HepG2 (cell line): ENCODE measurements at regions not wholly inside any gene's neighbourhood (a gene's known extent, or its start where the extent isn't known, plus 50 kb on each side); places are given as distances from the start of the nearest gene placed in this dataset.
A peak's percentile ranks its signal among the peaks of the same experiment; 100 is the strongest.

Experiments used
- FOXC1 ChIP-seq: sonication (generic); formaldehyde crosslinking; IDR thresholded peaks from 2 replicates; pipeline ENCODE4 v1.8.0; 2022; ENCODE audit warnings: mild to moderate bottlenecking, missing genetic modification reagents, borderline replicate concordance
- FOXM1 ChIP-seq: sonication (generic); formaldehyde crosslinking; IDR thresholded peaks from 2 replicates; pipeline ENCODE4 v1.5.0; 2020; ENCODE audit warnings: missing genetic modification reagents
- JUND ChIP-seq: sonication (generic); formaldehyde crosslinking; IDR thresholded peaks from 2 replicates; pipeline ENCODE4 v1.8.0; 2022; ENCODE audit warnings: mild to moderate bottlenecking, missing genetic modification reagents
- KLF6 ChIP-seq: IDR thresholded peaks from 2 replicates; pipeline ENCODE4 v1.8.0; 2016; ENCODE audit warnings: missing biosample characterization, missing genetic modification reagents
- SKI ChIP-seq: fragments of 450-650 bp; IDR thresholded peaks from one replicate; pipeline ENCODE4 v1.6.1; 2018; ENCODE audit warnings: mild to moderate bottlenecking; ENCODE audit not compliant: partially characterized antibody
- SP1 ChIP-seq, 2 experiments: fragments of 450-650 bp in 1 of 2; sonication (generic) in 1 of 2; formaldehyde crosslinking in 1 of 2; IDR thresholded peaks; 2 replicates each; pipeline versions ENCODE4 v1.4.0 to v1.6.1; 2016 to 2020; ENCODE audit warnings: missing genetic modification reagents in 1 of 2
- SP140L ChIP-seq: sonication (generic); formaldehyde crosslinking; IDR thresholded peaks from 2 replicates; pipeline ENCODE4 v1.4.0; 2020; ENCODE audit warnings: missing genetic modification reagents, borderline replicate concordance
- ZBTB8A ChIP-seq: sonication (generic); formaldehyde crosslinking; IDR thresholded peaks from 2 replicates; pipeline ENCODE4 v1.4.0; 2020; ENCODE audit warnings: mild to moderate bottlenecking, low read depth, missing genetic modification reagents, borderline replicate concordance
- ZFP36L2 ChIP-seq: sonication (generic); formaldehyde crosslinking; IDR thresholded peaks from 2 replicates; pipeline ENCODE4 v1.4.0; 2020; ENCODE audit warnings: missing genetic modification reagents
- ZNF180 ChIP-seq: sonication (generic); formaldehyde crosslinking; IDR thresholded peaks from 2 replicates; pipeline ENCODE4 v1.4.0; 2020; ENCODE audit warnings: low read depth, missing genetic modification reagents, borderline replicate concordance
- ZNF251 ChIP-seq: sonication (generic); formaldehyde crosslinking; IDR thresholded peaks from 2 replicates; pipeline ENCODE4 v1.9.0; 2021; ENCODE audit warnings: mild to moderate bottlenecking, missing genetic modification reagents
- ZNF264 ChIP-seq: sonication (generic); formaldehyde crosslinking; IDR thresholded peaks from 2 replicates; pipeline ENCODE4 v1.4.0; 2020; ENCODE audit warnings: missing genetic modification reagents
- ZNF382 ChIP-seq: sonication (generic); formaldehyde crosslinking; IDR thresholded peaks from 2 replicates; pipeline ENCODE4 v1.5.0; 2020; ENCODE audit warnings: missing genetic modification reagents, mild to moderate bottlenecking, borderline replicate concordance
- ZNF501 ChIP-seq: sonication (generic); formaldehyde crosslinking; IDR thresholded peaks from 2 replicates; pipeline ENCODE4 v1.5.1; 2020; ENCODE audit warnings: mild to moderate bottlenecking, moderate library complexity, missing genetic modification reagents
- ZNF589 ChIP-seq: sonication (generic); formaldehyde crosslinking; conservative IDR thresholded peaks from 2 replicates; pipeline ENCODE4 v1.8.0; 2022; ENCODE audit warnings: mild to moderate bottlenecking, moderate library complexity, missing genetic modification reagents
- TF ChIP-seq, protein P1 (sequence below): IDR thresholded peaks from 2 replicates; pipeline ENCODE4 v1.6.1; 2016; ENCODE audit warnings: missing genetic modification reagents, missing compliant biosample characterization
- TF ChIP-seq, protein P2 (sequence below): sonication (generic); IDR thresholded peaks from 2 replicates; pipeline ENCODE4 v1.6.1; 2016; ENCODE audit warnings: low read depth, borderline replicate concordance
- TF ChIP-seq, protein P3 (sequence below): IDR thresholded peaks from 2 replicates; pipeline ENCODE4 v1.6.1; 2016; ENCODE audit warnings: missing compliant biosample characterization, missing genetic modification reagents, borderline replicate concordance
- TF ChIP-seq, protein P4 (sequence below): sonication (generic); formaldehyde crosslinking; conservative IDR thresholded peaks from 2 replicates; pipeline ENCODE4 v1.4.0; 2020; ENCODE audit warnings: missing genetic modification reagents
- TF ChIP-seq, protein P5 (sequence below): sonication (generic); formaldehyde crosslinking; IDR thresholded peaks from 2 replicates; pipeline ENCODE4 v1.4.0; 2020; ENCODE audit warnings: missing genetic modification reagents; ENCODE audit errors: not compliant biosample characterization
- TF ChIP-seq, protein P6 (sequence below), 2 experiments: sonication (generic) in 1 of 2; formaldehyde crosslinking in 1 of 2; IDR thresholded peaks; 2 replicates each; pipeline versions ENCODE4 v1.5.1 to v1.6.1; 2011 to 2020; ENCODE audit warnings: borderline replicate concordance in 1 of 2, low read depth in 1 of 2, low read length in 1 of 2, mild to moderate bottlenecking in 1 of 2, missing genetic modification reagents in 1 of 2, moderate library complexity in 1 of 2

DNA sequence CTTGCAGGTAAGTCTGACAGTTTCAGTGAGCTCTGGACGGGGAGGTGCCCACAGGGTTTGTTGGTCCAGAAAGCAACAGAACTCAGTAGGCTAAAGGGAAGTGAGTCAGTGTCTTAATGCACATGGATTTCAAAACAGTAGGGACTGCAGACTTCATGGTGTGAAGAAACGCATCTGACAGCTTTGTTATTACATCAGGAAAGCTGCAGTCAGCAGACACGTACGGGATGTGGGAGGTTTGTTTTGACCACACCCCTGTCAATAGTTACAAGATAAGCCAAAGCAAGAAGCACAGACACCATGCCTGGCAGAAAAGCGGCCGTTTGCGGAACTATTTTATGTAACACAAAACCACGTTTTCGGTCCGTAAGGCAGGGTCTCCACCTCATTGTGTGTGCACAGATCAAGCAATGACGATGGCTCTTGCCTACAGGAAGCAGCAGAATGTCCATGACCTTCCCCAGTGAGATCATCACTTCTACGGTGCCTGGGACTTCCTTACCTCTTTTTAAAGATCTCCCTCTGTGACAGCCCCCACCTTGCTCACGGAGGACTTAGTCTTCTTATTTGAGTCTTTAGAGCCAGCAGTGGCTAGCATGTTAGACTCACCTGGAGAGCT, 58.2 kb upstream of the FTH1 start (continued):
- TF ChIP-seq ZNF264 (CRISPR knock-in tag) = no peak
- TF ChIP-seq, protein P1, sequence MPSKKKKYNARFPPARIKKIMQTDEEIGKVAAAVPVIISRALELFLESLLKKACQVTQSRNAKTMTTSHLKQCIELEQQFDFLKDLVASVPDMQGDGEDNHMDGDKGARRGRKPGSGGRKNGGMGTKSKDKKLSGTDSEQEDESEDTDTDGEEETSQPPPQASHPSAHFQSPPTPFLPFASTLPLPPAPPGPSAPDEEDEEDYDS = peak; percentile 31; the same call in 1 of the 2 replicates
- TF ChIP-seq, protein P2, sequence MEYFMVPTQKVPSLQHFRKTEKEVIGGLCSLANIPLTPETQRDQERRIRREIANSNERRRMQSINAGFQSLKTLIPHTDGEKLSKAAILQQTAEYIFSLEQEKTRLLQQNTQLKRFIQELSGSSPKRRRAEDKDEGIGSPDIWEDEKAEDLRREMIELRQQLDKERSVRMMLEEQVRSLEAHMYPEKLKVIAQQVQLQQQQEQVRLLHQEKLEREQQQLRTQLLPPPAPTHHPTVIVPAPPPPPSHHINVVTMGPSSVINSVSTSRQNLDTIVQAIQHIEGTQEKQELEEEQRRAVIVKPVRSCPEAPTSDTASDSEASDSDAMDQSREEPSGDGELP = no peak
- TF ChIP-seq ZBTB8A (CRISPR knock-in tag) = no peak
- peak; percentile 57; the same call in 1 of the 2 replicates for TF ChIP-seq JUND (CRISPR knock-in tag)
- TF ChIP-seq ZNF180 (CRISPR knock-in tag) = no peak
- TF ChIP-seq, protein P3, sequence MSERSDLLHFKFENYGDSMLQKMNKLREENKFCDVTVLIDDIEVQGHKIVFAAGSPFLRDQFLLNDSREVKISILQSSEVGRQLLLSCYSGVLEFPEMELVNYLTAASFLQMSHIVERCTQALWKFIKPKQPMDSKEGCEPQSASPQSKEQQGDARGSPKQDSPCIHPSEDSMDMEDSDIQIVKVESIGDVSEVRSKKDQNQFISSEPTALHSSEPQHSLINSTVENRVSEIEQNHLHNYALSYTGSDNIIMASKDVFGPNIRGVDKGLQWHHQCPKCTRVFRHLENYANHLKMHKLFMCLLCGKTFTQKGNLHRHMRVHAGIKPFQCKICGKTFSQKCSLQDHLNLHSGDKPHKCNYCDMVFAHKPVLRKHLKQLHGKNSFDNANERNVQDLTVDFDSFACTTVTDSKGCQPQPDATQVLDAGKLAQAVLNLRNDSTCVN (CRISPR knock-in tag) = 0 out of 2 replicates have a peak, but pooled peaks have one; percentile 38
- no peak for TF ChIP-seq SP1 (IDR thresholded peaks at IDR 0.05)
- TF ChIP-seq SP1 (CRISPR knock-in tag; IDR thresholded peaks at IDR 0.05) = 0 out of 2 replicates have a peak, but pooled peaks have one; percentile 43
- no peak for TF ChIP-seq FOXM1 (CRISPR knock-in tag)
- TF ChIP-seq, protein P4, sequence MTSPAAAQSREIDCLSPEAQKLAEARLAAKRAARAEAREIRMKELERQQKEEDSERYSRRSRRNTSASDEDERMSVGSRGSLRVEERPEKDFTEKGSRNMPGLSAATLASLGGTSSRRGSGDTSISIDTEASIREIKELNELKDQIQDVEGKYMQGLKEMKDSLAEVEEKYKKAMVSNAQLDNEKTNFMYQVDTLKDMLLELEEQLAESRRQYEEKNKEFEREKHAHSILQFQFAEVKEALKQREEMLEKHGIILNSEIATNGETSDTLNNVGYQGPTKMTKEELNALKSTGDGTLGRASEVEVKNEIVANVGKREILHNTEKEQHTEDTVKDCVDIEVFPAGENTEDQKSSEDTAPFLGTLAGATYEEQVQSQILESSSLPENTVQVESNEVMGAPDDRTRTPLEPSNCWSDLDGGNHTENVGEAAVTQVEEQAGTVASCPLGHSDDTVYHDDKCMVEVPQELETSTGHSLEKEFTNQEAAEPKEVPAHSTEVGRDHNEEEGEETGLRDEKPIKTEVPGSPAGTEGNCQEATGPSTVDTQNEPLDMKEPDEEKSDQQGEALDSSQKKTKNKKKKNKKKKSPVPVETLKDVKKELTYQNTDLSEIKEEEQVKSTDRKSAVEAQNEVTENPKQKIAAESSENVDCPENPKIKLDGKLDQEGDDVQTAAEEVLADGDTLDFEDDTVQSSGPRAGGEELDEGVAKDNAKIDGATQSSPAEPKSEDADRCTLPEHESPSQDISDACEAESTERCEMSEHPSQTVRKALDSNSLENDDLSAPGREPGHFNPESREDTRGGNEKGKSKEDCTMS (CRISPR knock-in tag) = no peak
- TF ChIP-seq, protein P5, sequence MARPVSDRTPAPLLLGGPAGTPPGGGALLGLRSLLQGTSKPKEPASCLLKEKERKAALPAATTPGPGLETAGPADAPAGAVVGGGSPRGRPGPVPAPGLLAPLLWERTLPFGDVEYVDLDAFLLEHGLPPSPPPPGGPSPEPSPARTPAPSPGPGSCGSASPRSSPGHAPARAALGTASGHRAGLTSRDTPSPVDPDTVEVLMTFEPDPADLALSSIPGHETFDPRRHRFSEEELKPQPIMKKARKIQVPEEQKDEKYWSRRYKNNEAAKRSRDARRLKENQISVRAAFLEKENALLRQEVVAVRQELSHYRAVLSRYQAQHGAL (CRISPR knock-in tag) = no peak
- TF ChIP-seq ZFP36L2 (CRISPR knock-in tag) = no peak
- TF ChIP-seq, protein P6, sequence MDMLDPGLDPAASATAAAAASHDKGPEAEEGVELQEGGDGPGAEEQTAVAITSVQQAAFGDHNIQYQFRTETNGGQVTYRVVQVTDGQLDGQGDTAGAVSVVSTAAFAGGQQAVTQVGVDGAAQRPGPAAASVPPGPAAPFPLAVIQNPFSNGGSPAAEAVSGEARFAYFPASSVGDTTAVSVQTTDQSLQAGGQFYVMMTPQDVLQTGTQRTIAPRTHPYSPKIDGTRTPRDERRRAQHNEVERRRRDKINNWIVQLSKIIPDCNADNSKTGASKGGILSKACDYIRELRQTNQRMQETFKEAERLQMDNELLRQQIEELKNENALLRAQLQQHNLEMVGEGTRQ (IDR thresholded peaks at IDR 0.05; ENCODE audit: low read depth, low read length) = no peak
- TF ChIP-seq, protein P6 (CRISPR knock-in tag; IDR thresholded peaks at IDR 0.05; ENCODE audit: borderline replicate concordance) = no peak
- TF ChIP-seq FOXC1 (CRISPR knock-in tag) = peak; percentile 40; the same call in 1 of the 2 replicates
- TF ChIP-seq ZNF589 (CRISPR knock-in tag) = no peak
- no peak for TF ChIP-seq SP140L (CRISPR knock-in tag)
- no peak for TF ChIP-seq ZNF382 (CRISPR knock-in tag)
- TF ChIP-seq ZNF501 (CRISPR knock-in tag) = peak; percentile 59; the same call in 1 of the 2 replicates
- TF ChIP-seq ZNF251 (CRISPR knock-in tag) = no peak
- TF ChIP-seq KLF6 = peak; percentile 82
- TF ChIP-seq SKI = peak; percentile 81
